NCI-H82 treated with DMSO at 0.1 percent for 48 hours (cell line): ENCODE measurements at regions not wholly inside any gene's neighbourhood (a gene's known extent, or its start where the extent isn't known, plus 50 kb on each side); places are given as distances from the start of the nearest gene placed in this dataset.

ENCODE experiments used
- DNase-seq: peaks from one replicate; lab custom pipeline; 2025; ENCODE audit not compliant: unreplicated experiment; lab: John Stamatoyannopoulos, UW

GRCh38 chrX:64097891-64098290 is 107.6 kb downstream of the AMER1 start:
- no peak for DNase-seq

- DNase-seq, result peak; percentile 4
These were observed 111.7 kb downstream of the AMER1 start for GRCh38 chrX:64093761-64094160.
